Natural killer cell (primary cell): ENCODE measurements at regions not wholly inside any gene's neighbourhood (a gene's known extent, or its start where the extent isn't known, plus 50 kb on each side); places are given as distances from the start of the nearest gene placed in this dataset.
"Not testable (repeated sequence)": the region's sequence is repeated elsewhere in the genome, so short reads cannot be mapped to it uniquely, and the experiment has no call there.

Experiments used
- ATAC-seq, 3 donors: fragments of 150-1000 bp in 2 of 3; fragments of 200-7000 bp in 1 of 3; cut with Tn5 transposase; 1 replicate in 1 of 3; 2 replicates in 2 of 3; pipeline ENCODE4 v1.10.0; 2021; ENCODE audit warnings: mild to moderate bottlenecking in 2 of 3, moderate library complexity in 2 of 3
- DNase-seq, 2 donors: peaks; one replicate each; pipeline versions ENCODE4 v3.0.0 to v3.0.0-alpha.2; 2013 to 2021; ENCODE audit warnings: mixed read lengths in 1 of 2
- H3K27ac ChIP-seq: one replicate; pipeline ENCODE4 v1.5.1; 2013; ENCODE audit warnings: mild to moderate bottlenecking, low read length
- H3K27me3 ChIP-seq: one replicate; pipeline ENCODE4 v1.6.1; 2013; ENCODE audit warnings: low read length; ENCODE audit not compliant: control insufficient read depth, insufficient read depth
- H3K36me3 ChIP-seq: one replicate; pipeline ENCODE4 v1.6.1; 2013; ENCODE audit warnings: low read length; ENCODE audit not compliant: control insufficient read depth, insufficient read depth
- H3K4me1 ChIP-seq: one replicate; pipeline ENCODE4 v1.6.1; 2013; ENCODE audit warnings: low read length; ENCODE audit not compliant: control insufficient read depth, insufficient read depth
- H3K4me3 ChIP-seq: one replicate; pipeline ENCODE4 v1.5.1; 2013; ENCODE audit warnings: low read length
- H3K9me3 ChIP-seq: one replicate; pipeline ENCODE4 v1.6.1; 2013; ENCODE audit warnings: low read length; ENCODE audit not compliant: control insufficient read depth, insufficient read depth
- H3K27ac Mint-ChIP-seq, 2 donors: one replicate each; pipeline ENCODE4 v1.8.0; 2022; ENCODE audit warnings: mild to moderate bottlenecking in 2 of 2, mixed read lengths in 2 of 2, moderate library complexity in 1 of 2
- H3K27me3 Mint-ChIP-seq, 2 donors: one replicate each; pipeline ENCODE4 v1.8.0; 2022; ENCODE audit warnings: low read depth in 2 of 2, mixed read lengths in 2 of 2
- H3K36me3 Mint-ChIP-seq: one replicate; pipeline ENCODE4 v1.8.0; 2022; ENCODE audit warnings: mixed read lengths
- H3K4me1 Mint-ChIP-seq, 2 donors: one replicate each; pipeline ENCODE4 v1.8.0; 2022; ENCODE audit warnings: mixed read lengths in 2 of 2
- H3K4me3 Mint-ChIP-seq: one replicate; pipeline ENCODE4 v1.8.0; 2022; ENCODE audit warnings: mild to moderate bottlenecking, moderate library complexity, mixed read lengths
- H3K9me3 Mint-ChIP-seq, 2 donors: one replicate each; pipeline ENCODE4 v1.8.0; 2022; ENCODE audit warnings: mixed read lengths in 2 of 2
- CTCF ChIP-seq: fragments of 200-600 bp; IDR thresholded peaks from one replicate; pipeline ENCODE4 v1.8.0; 2022; ENCODE audit warnings: antibody characterized with exemption
- WGBS: methylation state at CpG from one replicate; pipeline ENCODE4 v1.1.7; 2013; ENCODE audit warnings: missing lambda C conversion rate; ENCODE audit not compliant: insufficient coverage; 5-methylcytosine and 5-hydroxymethylcytosine counted together
- intact Hi-C: fragments of 100-400 bp; cut with micrococcal nuclease; formaldehyde crosslinking; loops from one replicate; pipeline ENCODE4 v1.14.2; 2022

DNA sequence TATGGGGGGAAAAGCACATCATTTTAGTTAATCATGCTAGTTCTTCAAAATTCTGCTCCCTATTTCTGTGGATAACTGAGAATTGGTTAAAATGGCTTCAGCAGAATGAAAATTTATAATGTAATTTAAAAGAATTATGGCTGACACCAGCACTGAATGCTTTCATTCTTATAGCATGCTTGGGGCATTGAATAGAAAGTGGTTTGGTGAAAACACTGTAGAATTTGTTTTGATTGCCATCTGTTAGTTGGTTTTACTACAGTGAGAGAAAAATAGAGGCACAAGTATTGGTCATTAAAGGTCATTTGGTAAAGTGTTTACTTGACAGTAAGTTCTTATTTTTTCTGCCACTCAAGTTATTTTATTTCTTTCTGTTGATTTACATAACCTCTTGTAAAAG is 70.8 kb downstream of the PRORP start:
- no peaks in the 10 kb centered on the region for H3K27me3 Mint-ChIP-seq
- Histone ChIP-seq H3K27me3 (no peaks in the 10 kb centered on the region), H3K36me3 (peaks cover 6% of the 10 kb centered on the region), H3K4me3 (no peak overlapping the region), H3K27ac (no peak overlapping the region), H3K4me1 (no peaks in the 10 kb centered on the region), H3K9me3 (no peaks in the 10 kb centered on the region)
- H3K4me1 Mint-ChIP-seq, result peaks cover 9 to 25% of the 10 kb centered on the region in 2 donors
- TF ChIP-seq CTCF, result no peak
- H3K36me3 Mint-ChIP-seq, result peaks cover 14% of the 10 kb centered on the region
- H3K9me3 Mint-ChIP-seq, result no peaks in the 10 kb centered on the region
- DNase-seq, result no peak
- intact Hi-C loops, result no loop called here
- no peak for ATAC-seq
- no peak overlapping the region for H3K4me3 Mint-ChIP-seq
- no peak overlapping the region for H3K27ac Mint-ChIP-seq

- ATAC-seq, H3K9me3 Mint-ChIP-seq, H3K27ac Mint-ChIP-seq, H3K4me1 ChIP-seq, H3K4me3 Mint-ChIP-seq, H3K27me3 Mint-ChIP-seq, H3K9me3 ChIP-seq, DNase-seq, H3K4me3 ChIP-seq, H3K27me3 ChIP-seq, H3K27ac ChIP-seq, intact Hi-C loops, H3K36me3 ChIP-seq: not testable (repeated sequence)
- H3K4me1 Mint-ChIP-seq, result peaks cover 9 to 26% of the 10 kb centered on the region in 2 donors
- peaks cover 14% of the 10 kb centered on the region for H3K36me3 Mint-ChIP-seq
- WGBS, result 100% methylated on average over 1 of the region's 1 CpG
Measured at GRCh38 chr14:35194183-35194582, 71.8 kb downstream of the PRORP start.

- Histone ChIP-seq H3K27me3 (no peaks in the 10 kb centered on the region), H3K27ac (peak overlapping the region; percentile 41), H3K9me3 (no peaks in the 10 kb centered on the region), H3K36me3 (peaks cover 3% of the 10 kb centered on the region), H3K4me3 (no peak overlapping the region), H3K4me1 (peaks cover 2% of the 10 kb centered on the region)
- Mint-ChIP-seq H3K36me3 (peaks cover 9% of the 10 kb centered on the region), H3K4me1 (peaks cover 13 to 25% of the 10 kb centered on the region in 2 donors), H3K9me3 (no peaks in the 10 kb centered on the region), H3K4me3 (no peak overlapping the region), H3K27ac (peak overlapping the region; percentile 75 to 92), H3K27me3 (no peaks in the 10 kb centered on the region)
- ATAC-seq, result peak; percentile 48 to 69 (median 64)
- WGBS, result no CpG with 5 or more reads among the region's 1 CpG
- peak in 1 of 2 donors; percentile 18 for DNase-seq
- no peak for TF ChIP-seq CTCF
- intact Hi-C loops, result no loop called here
Measured at GRCh38 chr14:35196571-35196970, 74.2 kb downstream of the PRORP start.

DNA sequence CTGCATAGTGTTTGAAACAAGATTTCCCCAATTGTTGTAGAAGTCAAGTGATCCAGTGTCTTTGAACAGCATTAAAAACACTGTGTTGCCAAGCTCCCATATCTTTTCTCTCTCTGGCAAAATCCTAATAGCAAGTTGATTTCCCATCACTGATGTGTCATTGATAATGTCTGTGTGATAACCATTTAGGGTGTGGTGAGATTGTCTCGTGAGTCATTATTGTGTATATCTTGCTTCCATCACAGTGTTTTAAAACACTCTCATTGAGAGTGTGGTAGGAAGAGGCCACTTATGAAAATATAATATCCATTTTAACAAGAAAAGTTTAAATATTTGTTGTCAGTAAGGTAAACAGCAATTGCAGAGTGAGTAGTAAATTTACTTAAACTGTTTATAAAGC is 74.7 kb downstream of the PRORP start:
- Histone ChIP-seq H3K27me3 (no peaks in the 10 kb centered on the region), H3K27ac (peak overlapping the region; percentile 41), H3K9me3 (no peaks in the 10 kb centered on the region), H3K4me1 (peaks cover 4% of the 10 kb centered on the region), H3K4me3 (no peak overlapping the region), H3K36me3 (peaks cover 2% of the 10 kb centered on the region)
- Mint-ChIP-seq H3K36me3 (peaks cover 4% of the 10 kb centered on the region), H3K27ac (peak overlapping the region; percentile 75 to 92), H3K4me3 (no peak overlapping the region), H3K9me3 (no peaks in the 10 kb centered on the region), H3K27me3 (no peaks in the 10 kb centered on the region), H3K4me1 (peaks cover 14 to 21% of the 10 kb centered on the region in 2 donors)
- peak in 2 of 3 donors; percentile 69 to 71 for ATAC-seq
- intact Hi-C loops, result no loop called here
- DNase-seq, result peak in 1 of 2 donors; percentile 16
- no peak for TF ChIP-seq CTCF
- 50% methylated on average over 1 of the region's 1 CpG for WGBS
